C4-2B (cell line): ENCODE measurements at regions not wholly inside any gene's neighbourhood (a gene's known extent, or its start where the extent isn't known, plus 50 kb on each side); places are given as distances from the start of the nearest gene placed in this dataset.

Experiments
- ZFX ChIP-seq: fragments of 450-650 bp; IDR thresholded peaks from 2 replicates; pipeline ENCODE4 v1.6.1; 2017
- TF ChIP-seq, protein P1 (sequence below): fragments of 450-650 bp; conservative IDR thresholded peaks from 2 replicates; pipeline ENCODE4 v1.5.1; 2017; ENCODE audit warnings: mild to moderate bottlenecking

DNA sequence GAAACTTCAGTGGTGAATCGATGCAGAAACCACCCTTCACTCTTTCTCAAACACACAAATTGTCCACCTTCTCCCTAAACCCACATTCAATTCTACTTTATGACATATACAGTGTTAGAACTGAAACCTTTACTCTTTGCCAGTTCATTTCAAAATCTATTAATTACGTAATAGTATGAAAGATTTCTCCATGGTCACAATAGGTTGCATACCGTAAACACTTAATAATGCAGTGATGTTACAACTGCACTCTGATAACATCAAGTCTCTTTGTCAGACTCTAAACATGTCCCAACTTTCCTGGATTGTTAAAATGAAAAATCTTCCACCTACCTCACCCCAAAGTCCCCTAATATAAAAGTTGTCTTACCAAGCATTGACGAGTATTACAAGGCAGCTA, 111.8 kb upstream of the PROK2 start:
- TF ChIP-seq, protein P1, sequence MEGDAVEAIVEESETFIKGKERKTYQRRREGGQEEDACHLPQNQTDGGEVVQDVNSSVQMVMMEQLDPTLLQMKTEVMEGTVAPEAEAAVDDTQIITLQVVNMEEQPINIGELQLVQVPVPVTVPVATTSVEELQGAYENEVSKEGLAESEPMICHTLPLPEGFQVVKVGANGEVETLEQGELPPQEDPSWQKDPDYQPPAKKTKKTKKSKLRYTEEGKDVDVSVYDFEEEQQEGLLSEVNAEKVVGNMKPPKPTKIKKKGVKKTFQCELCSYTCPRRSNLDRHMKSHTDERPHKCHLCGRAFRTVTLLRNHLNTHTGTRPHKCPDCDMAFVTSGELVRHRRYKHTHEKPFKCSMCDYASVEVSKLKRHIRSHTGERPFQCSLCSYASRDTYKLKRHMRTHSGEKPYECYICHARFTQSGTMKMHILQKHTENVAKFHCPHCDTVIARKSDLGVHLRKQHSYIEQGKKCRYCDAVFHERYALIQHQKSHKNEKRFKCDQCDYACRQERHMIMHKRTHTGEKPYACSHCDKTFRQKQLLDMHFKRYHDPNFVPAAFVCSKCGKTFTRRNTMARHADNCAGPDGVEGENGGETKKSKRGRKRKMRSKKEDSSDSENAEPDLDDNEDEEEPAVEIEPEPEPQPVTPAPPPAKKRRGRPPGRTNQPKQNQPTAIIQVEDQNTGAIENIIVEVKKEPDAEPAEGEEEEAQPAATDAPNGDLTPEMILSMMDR = no peak
- no peak for TF ChIP-seq ZFX
